ENCODE measurements at regions not wholly inside any gene's neighbourhood (a gene's known extent, or its start where the extent isn't known, plus 50 kb on each side); places are given as distances from the start of the nearest gene placed in this dataset.

DNA sequence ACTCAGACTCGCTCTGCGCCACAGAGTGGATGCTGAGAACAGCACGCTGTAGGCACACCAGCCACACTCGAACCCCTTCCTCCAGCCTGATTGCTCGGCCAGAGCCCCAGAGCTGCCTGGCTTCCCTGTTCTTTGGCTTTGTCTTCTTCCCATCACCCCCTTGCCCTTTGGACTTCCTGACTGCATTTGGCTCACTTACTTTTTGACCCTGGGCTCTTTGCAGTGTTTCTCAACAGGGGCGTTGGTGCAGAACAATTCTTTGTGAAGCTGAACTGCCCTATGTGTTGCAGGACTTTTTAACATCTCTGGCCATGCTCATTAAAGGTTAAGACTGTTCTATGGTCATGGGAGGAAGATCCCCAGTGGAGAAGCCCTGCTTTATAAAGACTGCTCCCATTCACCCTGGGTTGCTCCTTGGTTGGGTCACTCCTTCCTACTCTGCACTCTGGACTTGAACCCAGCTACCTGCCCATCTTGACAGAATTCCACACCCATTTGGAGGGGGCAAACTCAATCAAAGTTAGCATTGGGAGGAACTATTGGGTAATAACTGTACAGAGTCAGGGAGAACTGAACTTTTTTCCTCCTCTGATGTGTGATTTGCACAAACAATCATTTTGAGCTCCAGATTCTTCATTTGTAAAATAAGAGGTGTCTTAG is 127.7 kb upstream of the PLEKHG7 start:
- Histone ChIP-seq H3K4me1 (ENCODE audit: insufficient read depth, low read length) (peaks cover 2% of the 10 kb centered on the region), H3K9ac (ENCODE audit: low read depth, low read length) (no peak overlapping the region), H3K27ac (ENCODE audit: low read depth, low read length) (no peak overlapping the region), H3K4me3 (ENCODE audit: low read length) (no peak overlapping the region), H3K9me3 (ENCODE audit: insufficient read depth, low read depth, low read length) (no peaks in the 10 kb centered on the region), H3K27me3 (ENCODE audit: insufficient read depth, low read length) (no peaks in the 10 kb centered on the region), H3K36me3 (ENCODE audit: insufficient read depth, low read length) (no peaks in the 10 kb centered on the region)
- WGBS = 93% methylated on average over 6 of the region's 6 CpGs

DNA sequence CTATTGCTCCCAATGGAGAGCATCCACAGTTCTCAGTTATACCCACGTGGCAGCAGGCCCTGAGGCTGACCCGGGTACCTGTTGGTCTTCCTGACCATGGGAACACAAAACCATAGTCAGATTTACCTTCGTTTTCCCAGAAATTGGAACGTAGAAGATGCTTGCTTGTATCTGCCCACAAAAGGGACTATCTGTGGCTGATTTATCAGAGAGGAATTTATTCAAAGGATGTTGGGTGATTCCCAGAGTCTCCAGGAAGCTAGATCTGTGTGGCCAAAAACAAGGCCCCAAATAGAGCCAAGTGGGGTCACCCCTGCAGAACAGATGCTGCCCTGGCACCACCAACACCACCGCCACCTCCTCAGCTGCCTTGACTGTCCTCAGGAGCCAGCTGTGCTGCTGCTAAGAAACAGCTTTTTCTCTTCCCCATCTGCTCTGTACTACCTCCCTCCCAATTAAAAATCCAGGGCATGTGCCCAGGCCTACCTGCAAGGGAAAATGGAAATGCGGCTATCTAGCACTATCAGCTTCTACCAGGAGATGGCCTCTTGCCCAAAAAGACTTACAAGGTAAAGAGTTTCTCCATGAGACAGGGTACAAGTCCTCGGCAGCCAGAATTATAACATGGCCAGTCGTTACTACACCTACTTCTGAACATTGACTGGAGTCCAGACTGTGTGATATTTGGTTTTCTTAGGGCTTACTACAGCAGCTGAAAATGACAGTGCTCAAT is 128.6 kb upstream of the PLEKHG7 start:
- Histone ChIP-seq H3K27me3 (ENCODE audit: insufficient read depth, low read length) (no peaks in the 10 kb centered on the region), H3K4me1 (ENCODE audit: insufficient read depth, low read length) (peaks cover 4% of the 10 kb centered on the region), H3K9me3 (ENCODE audit: insufficient read depth, low read depth, low read length) (no peaks in the 10 kb centered on the region), H3K27ac (ENCODE audit: low read depth, low read length) (no peak overlapping the region), H3K4me3 (ENCODE audit: low read length) (no peak overlapping the region), H3K9ac (ENCODE audit: low read depth, low read length) (no peak overlapping the region), H3K36me3 (ENCODE audit: insufficient read depth, low read length) (no peaks in the 10 kb centered on the region)
- WGBS = 93% methylated on average over 8 of the region's 8 CpGs

- H3K4me3 ChIP-seq (ENCODE audit: low read length) = no peak overlapping the region
- WGBS = 92% methylated on average over 3 of the region's 4 CpGs
- H3K27me3 ChIP-seq (ENCODE audit: insufficient read depth, low read length) = no peaks in the 10 kb centered on the region
Measured at GRCh38 chr12:92573104-92573503, 129.7 kb upstream of the PLEKHG7 start.

GRCh38 chr12:92571844-92572543 is 130.8 kb upstream of the PLEKHG7 start:
- Histone ChIP-seq H3K4me3 (ENCODE audit: low read length) (no peak overlapping the region), H3K9ac (ENCODE audit: low read depth, low read length) (no peak overlapping the region), H3K36me3 (ENCODE audit: insufficient read depth, low read length) (no peaks in the 10 kb centered on the region), H3K27me3 (ENCODE audit: insufficient read depth, low read length) (no peaks in the 10 kb centered on the region), H3K9me3 (ENCODE audit: insufficient read depth, low read depth, low read length) (no peaks in the 10 kb centered on the region), H3K27ac (ENCODE audit: low read depth, low read length) (no peak overlapping the region), H3K4me1 (ENCODE audit: insufficient read depth, low read length) (peaks cover 4% of the 10 kb centered on the region)
- 93% methylated on average over 8 of the region's 8 CpGs for WGBS

More at GRCh38 chr12:92573104-92573503, 129.7 kb upstream of the PLEKHG7 start:
- no peak overlapping the region for H3K27ac ChIP-seq (ENCODE audit: low read depth, low read length)
- no peak overlapping the region for H3K9ac ChIP-seq (ENCODE audit: low read depth, low read length)
- no peaks in the 10 kb centered on the region for H3K9me3 ChIP-seq (ENCODE audit: insufficient read depth, low read depth, low read length)
- H3K4me1 ChIP-seq (ENCODE audit: insufficient read depth, low read length) = peaks cover 4% of the 10 kb centered on the region
- no peaks in the 10 kb centered on the region for H3K36me3 ChIP-seq (ENCODE audit: insufficient read depth, low read length)

DNA sequence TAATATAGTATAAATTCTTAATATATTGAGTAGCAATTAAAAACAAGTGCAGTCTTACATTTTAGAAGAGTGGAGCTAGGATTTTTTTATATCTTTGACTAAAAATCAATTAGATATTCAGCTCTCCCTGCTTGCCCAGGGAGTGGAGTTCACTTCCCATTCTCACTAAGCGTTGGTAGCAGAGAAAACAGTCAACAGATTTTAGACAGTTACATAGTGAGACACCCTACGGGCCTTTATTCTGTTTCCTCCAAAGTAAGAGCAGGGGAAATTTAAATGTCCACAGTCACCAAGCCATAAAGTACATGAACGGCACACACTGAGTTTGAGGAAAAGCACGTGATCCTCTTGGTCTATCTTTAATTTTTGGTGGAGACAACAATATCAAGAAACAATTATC is 131.6 kb upstream of the PLEKHG7 start:
- WGBS = 85% methylated on average over 4 of the region's 4 CpGs
- Histone ChIP-seq H3K27ac (ENCODE audit: low read depth, low read length) (no peak overlapping the region), H3K9ac (ENCODE audit: low read depth, low read length) (no peak overlapping the region), H3K36me3 (ENCODE audit: insufficient read depth, low read length) (no peaks in the 10 kb centered on the region), H3K27me3 (ENCODE audit: insufficient read depth, low read length) (no peaks in the 10 kb centered on the region), H3K9me3 (ENCODE audit: insufficient read depth, low read depth, low read length) (no peaks in the 10 kb centered on the region), H3K4me3 (ENCODE audit: low read length) (no peak overlapping the region), H3K4me1 (ENCODE audit: insufficient read depth, low read length) (peaks cover 4% of the 10 kb centered on the region)

DNA sequence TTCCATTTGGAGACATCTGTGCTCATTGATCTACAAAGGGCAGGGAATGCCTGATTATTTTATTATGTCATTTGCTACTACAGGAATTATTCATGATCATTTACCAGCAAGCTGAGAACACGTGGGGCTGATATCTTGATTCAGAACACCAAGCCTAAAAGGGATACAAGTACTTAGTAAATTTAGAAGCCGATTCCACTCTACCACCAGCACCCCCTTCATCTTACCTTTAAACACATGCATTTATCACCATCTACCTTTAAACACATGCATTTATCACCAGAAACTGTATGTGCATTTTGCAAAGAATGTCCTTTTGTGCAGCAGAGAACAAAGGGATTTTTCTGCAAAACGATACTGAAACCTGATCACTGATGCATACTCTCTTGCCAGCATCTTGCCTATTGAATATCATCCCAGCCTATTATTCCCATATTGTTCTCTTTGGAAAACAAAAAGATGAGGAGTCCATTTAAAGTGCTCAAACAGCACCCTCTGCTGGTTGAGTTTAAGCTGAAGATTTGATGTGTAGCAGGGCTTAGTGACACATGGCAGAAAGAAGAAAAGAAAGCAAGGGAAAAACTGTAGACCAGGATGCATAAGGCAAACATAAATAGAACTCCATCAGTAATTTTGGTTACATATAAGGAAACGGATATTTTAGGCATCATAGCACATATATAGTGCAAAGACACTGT is 132.6 kb upstream of the PLEKHG7 start:
- Histone ChIP-seq H3K9me3 (ENCODE audit: insufficient read depth, low read depth, low read length) (no peaks in the 10 kb centered on the region), H3K9ac (ENCODE audit: low read depth, low read length) (no peak overlapping the region), H3K36me3 (ENCODE audit: insufficient read depth, low read length) (no peaks in the 10 kb centered on the region), H3K4me3 (ENCODE audit: low read length) (no peak overlapping the region), H3K27me3 (ENCODE audit: insufficient read depth, low read length) (no peaks in the 10 kb centered on the region), H3K4me1 (ENCODE audit: insufficient read depth, low read length) (peaks cover 4% of the 10 kb centered on the region; the same call in 1 of the 2 replicates), H3K27ac (ENCODE audit: low read depth, low read length) (no peak overlapping the region)
- WGBS = 54% methylated on average over 4 of the region's 4 CpGs

- Histone ChIP-seq H3K9me3 (ENCODE audit: insufficient read depth, low read depth, low read length) (no peaks in the 10 kb centered on the region), H3K4me3 (ENCODE audit: low read length) (no peak overlapping the region), H3K27ac (ENCODE audit: low read depth, low read length) (no peak overlapping the region), H3K27me3 (ENCODE audit: insufficient read depth, low read length) (no peaks in the 10 kb centered on the region), H3K9ac (ENCODE audit: low read depth, low read length) (no peak overlapping the region), H3K36me3 (ENCODE audit: insufficient read depth, low read length) (no peaks in the 10 kb centered on the region), H3K4me1 (ENCODE audit: insufficient read depth, low read length) (peaks cover 4% of the 10 kb centered on the region; the same call in 1 of the 2 replicates)
- WGBS = 100% methylated on average over 1 of the region's 2 CpGs
Measured at GRCh38 chr12:92568691-92569090, 134.1 kb upstream of the PLEKHG7 start.

DNA sequence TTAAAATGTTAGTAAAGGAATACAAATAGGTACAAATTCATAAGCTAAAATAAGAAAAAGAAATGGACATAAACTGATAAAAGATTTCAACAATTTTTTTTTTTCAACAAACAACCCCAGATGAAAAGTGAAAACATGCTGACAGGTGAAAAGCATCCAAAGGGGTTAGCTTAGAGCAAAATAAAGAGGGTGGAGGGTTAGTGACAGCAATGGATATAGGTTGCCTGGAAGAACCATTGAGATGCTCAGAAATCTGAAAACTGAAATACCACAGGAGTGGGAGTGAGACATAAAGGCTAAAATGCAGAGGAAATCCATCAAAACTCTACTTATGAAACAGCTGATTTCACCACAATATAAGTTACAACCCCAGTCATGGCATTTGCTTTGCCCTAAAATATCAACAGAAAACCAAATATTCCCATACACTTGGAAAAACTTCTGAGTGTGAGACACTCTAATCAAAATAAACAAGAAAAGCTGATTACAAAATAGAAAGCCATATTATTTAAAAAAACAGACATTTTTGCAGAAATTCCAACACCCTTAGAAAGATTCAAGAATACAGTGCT is 136.3 kb upstream of the PLEKHG7 start:
- H3K9ac ChIP-seq (ENCODE audit: low read depth, low read length) = no peak overlapping the region
- H3K4me1 ChIP-seq (ENCODE audit: insufficient read depth, low read length) = peaks cover 4% of the 10 kb centered on the region; the same call in 1 of the 2 replicates
- no peaks in the 10 kb centered on the region for H3K36me3 ChIP-seq (ENCODE audit: insufficient read depth, low read length)
- no peak overlapping the region for H3K4me3 ChIP-seq (ENCODE audit: low read length)
- H3K27ac ChIP-seq (ENCODE audit: low read depth, low read length) = no peak overlapping the region
- no peaks in the 10 kb centered on the region for H3K9me3 ChIP-seq (ENCODE audit: insufficient read depth, low read depth, low read length)
- H3K27me3 ChIP-seq (ENCODE audit: insufficient read depth, low read length) = no peaks in the 10 kb centered on the region

DNA sequence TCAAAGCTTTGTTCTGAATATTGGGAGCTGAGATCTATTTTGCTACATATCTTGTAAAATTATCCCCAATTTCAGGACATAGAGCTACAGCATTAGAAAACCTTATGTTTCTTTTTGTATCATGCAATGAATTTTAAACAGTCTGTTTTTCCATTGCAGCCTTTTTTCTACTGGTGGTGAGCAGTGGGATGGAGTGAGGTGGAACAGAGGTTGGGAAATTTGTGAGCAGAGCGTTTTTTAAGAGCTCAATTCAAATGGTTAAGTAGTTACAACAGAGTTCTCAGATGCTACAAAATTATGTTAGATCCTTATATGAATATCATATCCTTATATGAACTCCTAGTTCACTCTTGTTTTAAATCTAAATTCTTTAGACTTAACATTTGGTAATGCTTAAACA is 139.0 kb upstream of the PLEKHG7 start:
- Histone ChIP-seq H3K9me3 (ENCODE audit: insufficient read depth, low read depth, low read length) (no peaks in the 10 kb centered on the region), H3K4me1 (ENCODE audit: insufficient read depth, low read length) (no peaks in the 10 kb centered on the region), H3K9ac (ENCODE audit: low read depth, low read length) (no peak overlapping the region), H3K4me3 (ENCODE audit: low read length) (no peak overlapping the region), H3K27me3 (ENCODE audit: insufficient read depth, low read length) (no peaks in the 10 kb centered on the region), H3K27ac (ENCODE audit: low read depth, low read length) (no peak overlapping the region), H3K36me3 (ENCODE audit: insufficient read depth, low read length) (no peaks in the 10 kb centered on the region)
- WGBS = 89% methylated on average over 1 of the region's 1 CpG

- Histone ChIP-seq H3K36me3 (ENCODE audit: insufficient read depth, low read length) (no peaks in the 10 kb centered on the region), H3K9me3 (ENCODE audit: insufficient read depth, low read depth, low read length) (no peaks in the 10 kb centered on the region), H3K4me1 (ENCODE audit: insufficient read depth, low read length) (no peaks in the 10 kb centered on the region), H3K27me3 (ENCODE audit: insufficient read depth, low read length) (no peaks in the 10 kb centered on the region), H3K9ac (ENCODE audit: low read depth, low read length) (no peak overlapping the region), H3K27ac (ENCODE audit: low read depth, low read length) (no peak overlapping the region), H3K4me3 (ENCODE audit: low read length) (no peak overlapping the region)
- 75% methylated on average over 3 of the region's 3 CpGs for WGBS
Measured at GRCh38 chr12:92562063-92562734, 140.6 kb upstream of the PLEKHG7 start.

Data from HUES64 (cell line).